ENCODE measurements at regions not wholly inside any gene's neighbourhood (a gene's known extent, or its start where the extent isn't known, plus 50 kb on each side); places are given as distances from the start of the nearest gene placed in this dataset.

- no peak for TF ChIP-seq CTCF (IDR thresholded peaks at IDR 0.05)
- no peak for TF ChIP-seq POLR2A (IDR thresholded peaks at IDR 0.05)
These were observed 478.7 kb downstream of the MEI4 start for GRCh38 chr6:78131521-78131920.

Data from thyroid gland (tissue), 4 donors.